GM03348 (cell line): ENCODE measurements at regions not wholly inside any gene's neighbourhood (a gene's known extent, or its start where the extent isn't known, plus 50 kb on each side); places are given as distances from the start of the nearest gene placed in this dataset.
A peak's percentile ranks its signal among the peaks of the same experiment; 100 is the strongest.
"Not testable (repeated sequence)": the region's sequence is repeated elsewhere in the genome, so short reads cannot be mapped to it uniquely, and the experiment has no call there.

ENCODE experiments used
- DNase-seq: peaks from one replicate; pipeline ENCODE4 v3.0.0; 2012; ENCODE audit warnings: low spot score

- no peak for DNase-seq
Observed at GRCh38 chr10:52368725-52369124, 54.6 kb downstream of the DKK1 start.

GRCh38 chr10:52374207-52374606 lies 60.1 kb downstream of the DKK1 start:
- not testable (repeated sequence) for DNase-seq

GRCh38 chr10:52376694-52377354 lies 62.7 kb downstream of the DKK1 start:
- no peak for DNase-seq

GRCh38 chr10:52378124-52378523 lies 64.0 kb downstream of the DKK1 start:
- no peak for DNase-seq

GRCh38 chr10:52379287-52379686 lies 65.2 kb downstream of the DKK1 start:
- no peak for DNase-seq

- DNase-seq, result no peak
Observed at GRCh38 chr10:52383088-52383487, 69.0 kb downstream of the DKK1 start.

- no peak for DNase-seq
Observed at GRCh38 chr10:52387744-52388143, 73.7 kb downstream of the DKK1 start.

GRCh38 chr10:52390388-52390787 lies 76.3 kb downstream of the DKK1 start:
- no peak for DNase-seq

GRCh38 chr10:52391927-52392602 lies 78.0 kb downstream of the DKK1 start:
- DNase-seq, result no peak

- peak; percentile 5 for DNase-seq
Observed at GRCh38 chr10:52394246-52394645, 80.2 kb downstream of the DKK1 start.

- DNase-seq, result no peak
Observed at GRCh38 chr10:52400562-52400961, 86.5 kb downstream of the DKK1 start.

- DNase-seq, result not testable (repeated sequence)
Observed at GRCh38 chr10:52403801-52404200, 89.7 kb downstream of the DKK1 start.

- no peak for DNase-seq
Observed at GRCh38 chr10:52409195-52409594, 95.1 kb downstream of the DKK1 start.

GRCh38 chr10:52409928-52410327 lies 95.8 kb downstream of the DKK1 start:
- no peak for DNase-seq

- DNase-seq, result no peak
Observed at GRCh38 chr10:52410916-52411315, 96.8 kb downstream of the DKK1 start.

- no peak for DNase-seq
Observed at GRCh38 chr10:52419281-52419680, 105.2 kb downstream of the DKK1 start.

- no peak for DNase-seq
Observed at GRCh38 chr10:52420656-52421055, 106.6 kb downstream of the DKK1 start.

- DNase-seq, result no peak
Observed at GRCh38 chr10:52423369-52423768, 109.3 kb downstream of the DKK1 start.

GRCh38 chr10:52424341-52424740 lies 110.3 kb downstream of the DKK1 start:
- no peak for DNase-seq

GRCh38 chr10:52434734-52435133 lies 120.7 kb downstream of the DKK1 start:
- no peak for DNase-seq

- no peak for DNase-seq
Observed at GRCh38 chr10:52436664-52437063, 122.6 kb downstream of the DKK1 start.

- no peak for DNase-seq
Observed at GRCh38 chr10:52437205-52437646, 123.1 kb downstream of the DKK1 start.

GRCh38 chr10:52438119-52438518 lies 124.0 kb downstream of the DKK1 start:
- DNase-seq, result no peak
